ENCODE measurements at regions not wholly inside any gene's neighbourhood (a gene's known extent, or its start where the extent isn't known, plus 50 kb on each side); places are given as distances from the start of the nearest gene placed in this dataset.

GRCh38 chr6:44528370-44528644 lies 140.8 kb downstream of the CDC5L start:
- TF ChIP-seq MEIS1 (CRISPR knock-in tag; IDR thresholded peaks at IDR 0.05; ENCODE audit: borderline replicate concordance) (no peak), REST (tag by site-specific recombination; IDR thresholded peaks at IDR 0.05) (no peak), CTCF (tag by site-specific recombination; IDR thresholded peaks at IDR 0.05) (no peak), TCF7L2 (IDR thresholded peaks at IDR 0.05; ENCODE audit: borderline replicate concordance, low read depth, low read length) (no peak), ZNF292 (tag by site-specific recombination; IDR thresholded peaks at IDR 0.05; ENCODE audit: borderline replicate concordance, low read depth) (no peak), ZNF645 (tag by site-specific recombination; IDR thresholded peaks at IDR 0.05) (no peak), ZNF19 (tag by site-specific recombination; IDR thresholded peaks at IDR 0.05; ENCODE audit: low read depth) (no peak)
